HG02763 (cell line): ENCODE measurements at regions not wholly inside any gene's neighbourhood (a gene's known extent, or its start where the extent isn't known, plus 50 kb on each side); places are given as distances from the start of the nearest gene placed in this dataset.

Experiments
- ATAC-seq: cut with Tn5 transposase; IDR thresholded peaks from one replicate; pipeline ENCODE4 v1.9.1; 2021; ENCODE audit warnings: mild to moderate bottlenecking, moderate library complexity; ENCODE audit not compliant: unreplicated experiment

- no peak for ATAC-seq
Observed at GRCh38 chr14:98018628-98019027, 1221.4 kb downstream of the VRK1 start.

DNA sequence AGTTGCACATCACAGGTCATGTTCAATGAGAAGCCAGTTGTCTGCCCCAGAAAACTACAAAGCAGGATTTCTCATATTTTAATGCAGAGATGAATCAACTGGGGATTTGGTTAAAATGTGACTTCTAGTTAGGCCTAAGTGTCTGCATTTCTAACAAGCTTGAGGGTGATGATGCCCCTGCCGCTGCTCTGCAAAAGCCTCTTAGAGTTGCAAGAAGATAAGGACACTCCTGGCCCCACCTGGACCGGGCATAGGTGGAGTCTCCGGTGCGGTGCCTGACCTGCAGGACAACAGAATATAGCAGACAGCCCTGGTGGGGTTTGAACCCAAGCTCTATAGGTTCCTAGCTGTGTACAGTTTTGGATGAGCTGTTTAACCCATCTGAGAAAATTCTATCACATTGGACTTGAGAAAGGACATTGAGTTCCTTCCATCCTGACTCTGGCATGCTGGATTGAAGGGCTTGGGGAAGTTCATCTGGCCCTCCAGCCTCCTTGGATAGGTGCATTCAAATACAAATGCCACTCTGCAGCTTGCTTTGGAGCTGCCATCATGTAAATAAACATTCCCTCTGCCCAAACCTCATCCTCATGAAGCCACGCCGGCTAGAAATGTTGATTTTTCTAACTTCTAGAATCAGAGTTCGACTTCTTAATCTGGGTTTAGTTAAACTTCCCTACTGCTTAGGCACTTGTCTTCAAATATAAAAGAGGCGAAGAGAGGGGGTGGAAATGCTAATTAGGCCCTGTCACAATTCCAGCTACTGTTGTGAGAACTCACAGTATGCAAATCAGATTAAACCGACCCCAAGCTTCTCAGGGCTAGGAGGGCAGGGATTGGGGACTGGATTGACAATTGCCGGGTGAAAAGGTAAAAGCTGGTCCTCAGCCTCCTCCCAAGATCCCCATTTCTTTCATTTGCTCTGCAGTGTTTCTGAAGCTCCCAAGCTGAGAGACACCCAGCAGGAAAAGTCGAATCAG, 1225.6 kb downstream of the VRK1 start:
- no peak for ATAC-seq

DNA sequence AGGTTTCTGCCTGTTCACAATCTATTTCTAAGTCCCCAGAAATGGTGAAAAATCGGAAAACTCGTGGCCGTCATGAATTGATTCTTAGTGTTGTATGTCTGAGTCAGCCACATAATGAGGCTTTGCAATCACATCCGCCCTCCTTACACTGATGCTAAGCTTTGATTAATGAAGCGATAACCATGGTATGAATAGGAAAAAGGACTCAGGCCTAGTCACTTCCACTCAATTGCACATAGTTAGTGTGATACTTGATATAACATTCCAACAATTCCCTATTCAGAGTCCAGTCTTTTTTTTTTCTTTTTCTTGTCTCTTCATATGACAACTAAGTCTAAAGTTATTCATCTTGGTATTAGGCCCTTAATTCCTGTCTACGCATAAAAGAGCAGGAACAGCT, 1231.0 kb downstream of the VRK1 start:
- no peak for ATAC-seq

DNA sequence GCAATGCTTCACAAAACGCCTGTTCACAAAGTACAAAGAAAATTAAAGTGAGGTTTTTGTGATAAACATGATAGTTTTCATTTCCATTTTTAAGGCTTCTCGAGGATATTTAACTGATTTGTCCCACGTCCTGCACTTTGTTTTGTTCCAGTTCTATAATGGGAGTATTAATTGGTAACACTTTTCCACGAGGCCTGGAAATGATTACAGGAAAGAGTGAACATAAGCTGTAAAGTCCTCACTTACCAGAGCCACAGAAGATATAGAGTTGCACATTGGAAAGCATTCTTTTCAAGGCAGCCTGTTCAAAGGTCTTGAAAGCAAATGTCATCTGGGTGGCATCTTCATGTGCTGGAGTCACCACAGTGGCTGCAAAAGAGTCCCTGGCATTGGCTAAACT, 1236.6 kb downstream of the BCL11B start:
- no peak for ATAC-seq

DNA sequence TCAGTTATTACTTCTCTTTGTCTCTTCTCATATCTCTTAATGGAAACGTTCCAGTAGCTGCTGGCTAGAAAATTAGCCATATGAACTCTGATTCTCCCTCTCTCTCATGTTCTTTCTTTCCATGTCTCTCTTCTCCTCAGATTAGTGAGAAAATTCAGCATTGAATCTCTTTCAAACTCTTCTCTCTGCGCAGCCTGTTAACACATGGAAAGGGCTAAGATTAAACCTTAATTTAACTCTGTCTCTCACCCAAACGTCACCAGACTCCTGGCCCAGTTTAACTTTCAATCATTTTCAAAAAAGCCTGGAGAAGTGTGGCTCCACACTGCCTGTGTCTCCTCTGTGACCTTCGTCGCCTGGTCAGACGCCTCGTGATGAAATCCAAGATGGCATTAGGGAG, 1234.2 kb downstream of the BCL11B start:
- ATAC-seq: no peak

DNA sequence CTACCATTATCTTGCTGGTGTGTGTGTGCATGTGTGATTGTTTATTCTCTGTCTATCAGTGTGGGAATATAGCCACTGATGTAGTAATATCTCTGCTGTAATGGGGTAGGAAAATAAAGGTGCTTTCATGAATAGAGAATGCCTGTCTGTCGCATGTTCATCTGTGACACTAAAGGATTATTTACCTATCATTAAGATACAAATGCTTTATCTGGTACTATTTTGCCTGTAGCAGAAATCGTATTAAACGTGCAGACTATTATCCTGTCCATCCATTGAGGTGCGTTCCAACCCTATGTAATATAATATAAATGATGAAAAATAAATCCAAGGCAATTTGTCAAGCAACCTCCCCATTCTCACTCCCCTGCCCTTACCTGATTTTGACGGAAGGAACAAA, 1215.1 kb downstream of the BCL11B start:
- no peak for ATAC-seq

DNA sequence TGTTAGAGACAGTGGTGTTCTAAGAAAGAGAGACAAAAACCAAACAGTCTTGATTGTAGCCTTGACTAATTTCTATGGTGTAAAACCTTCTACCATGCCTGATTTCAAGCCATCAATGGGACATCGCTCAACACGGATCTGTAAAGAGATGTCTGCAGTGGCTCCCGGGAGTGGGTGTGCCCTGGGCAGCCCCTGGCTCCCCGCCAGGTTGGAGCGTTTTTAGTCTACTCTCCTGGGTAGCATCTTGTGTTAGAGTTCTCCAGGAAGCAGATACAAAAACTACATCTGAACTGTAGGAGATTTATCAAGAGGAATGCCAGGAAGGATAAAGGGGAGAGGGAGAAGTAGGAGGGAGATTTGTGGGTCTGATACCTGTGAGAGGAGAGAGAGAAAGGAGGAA, 1212.9 kb downstream of the BCL11B start:
- no peak for ATAC-seq

DNA sequence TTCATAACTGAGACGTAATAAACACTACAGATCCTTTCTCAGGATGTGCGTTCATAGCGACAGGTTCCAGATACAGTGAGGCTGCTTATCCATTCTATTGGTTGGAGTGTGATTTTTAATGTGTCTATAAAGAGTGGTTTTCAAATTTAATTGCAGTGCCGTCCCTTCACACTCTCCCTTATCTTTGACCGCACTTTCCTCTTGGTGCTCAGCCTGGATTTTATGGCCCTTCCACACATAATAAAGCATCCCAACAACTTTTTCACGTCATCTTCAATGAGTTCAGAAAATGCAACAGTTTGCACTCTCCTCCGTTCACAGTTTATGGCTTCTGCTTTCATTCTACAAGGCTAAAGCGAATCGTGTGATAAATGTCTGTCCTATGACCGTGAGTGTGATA, 1209.9 kb downstream of the BCL11B start:
- ATAC-seq: no peak

GRCh38 chr14:98069712-98070171, 1202.3 kb downstream of the BCL11B start:
- no peak for ATAC-seq

DNA sequence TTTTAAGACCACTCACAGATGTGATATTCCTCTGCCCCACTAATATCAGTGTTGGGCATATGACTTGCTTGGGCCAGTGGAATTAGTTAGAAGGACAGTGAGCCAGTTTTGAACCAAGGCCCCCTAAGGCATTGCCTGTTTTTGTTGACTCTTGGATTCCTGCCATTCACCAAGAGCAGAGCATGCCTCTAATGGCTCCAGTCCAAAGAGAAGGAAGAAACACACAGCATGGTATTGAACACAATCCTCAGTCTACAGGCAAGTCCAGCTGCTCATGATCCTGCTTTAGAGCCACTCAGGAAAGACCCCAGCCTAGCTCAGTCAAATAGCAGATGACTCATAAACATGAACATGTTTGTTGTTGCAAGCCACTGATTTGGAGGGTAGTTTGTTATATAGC, 1201.5 kb downstream of the BCL11B start:
- no peak for ATAC-seq

GRCh38 chr14:98074111-98074510, 1197.9 kb downstream of the BCL11B start:
- no peak for ATAC-seq

GRCh38 chr14:98077176-98077575, 1194.8 kb downstream of the BCL11B start:
- ATAC-seq: no peak

DNA sequence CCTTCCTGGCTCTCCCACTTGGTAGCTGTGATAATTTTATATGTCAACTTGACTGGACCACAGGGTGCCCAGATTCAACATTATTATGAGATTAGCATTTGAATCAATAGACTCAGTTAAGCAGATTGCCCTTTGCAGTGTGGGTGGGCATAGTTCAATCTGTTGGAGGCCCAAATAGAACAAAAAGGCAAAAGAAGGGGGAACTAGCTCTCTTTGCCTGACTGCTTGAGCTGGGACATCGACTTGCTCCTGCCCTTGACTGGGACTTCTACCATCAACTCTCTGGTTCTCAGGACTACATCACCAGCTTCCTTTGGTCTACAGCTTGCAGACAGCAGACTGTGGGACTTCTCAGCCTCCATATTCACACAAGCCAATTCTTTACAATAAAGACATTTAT, 1189.2 kb downstream of the BCL11B start:
- no peak for ATAC-seq

DNA sequence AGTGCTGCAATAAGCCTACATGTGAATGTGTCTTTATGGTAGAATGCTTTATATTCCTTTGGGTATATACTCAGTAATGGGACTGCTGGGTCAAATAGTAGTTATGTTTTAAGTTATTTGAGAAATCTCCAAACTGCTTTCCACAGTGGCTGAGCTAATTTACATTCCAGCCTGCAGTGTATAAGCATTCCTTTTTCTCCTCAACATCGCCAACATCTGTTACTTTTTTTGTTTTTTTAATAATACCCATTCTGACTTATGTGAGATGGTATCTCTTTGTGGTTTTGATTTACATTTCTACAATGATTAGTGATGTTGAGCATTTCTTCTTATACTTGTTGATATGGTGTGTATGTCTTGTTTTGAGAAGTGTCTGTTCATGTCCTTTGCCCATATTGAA, 1186.2 kb downstream of the BCL11B start:
- no peak for ATAC-seq

GRCh38 chr14:98093111-98093510, 1178.9 kb downstream of the BCL11B start:
- ATAC-seq: no peak

- no peak for ATAC-seq
Observed at GRCh38 chr14:98099527-98099926, 1172.5 kb downstream of the BCL11B start.

DNA sequence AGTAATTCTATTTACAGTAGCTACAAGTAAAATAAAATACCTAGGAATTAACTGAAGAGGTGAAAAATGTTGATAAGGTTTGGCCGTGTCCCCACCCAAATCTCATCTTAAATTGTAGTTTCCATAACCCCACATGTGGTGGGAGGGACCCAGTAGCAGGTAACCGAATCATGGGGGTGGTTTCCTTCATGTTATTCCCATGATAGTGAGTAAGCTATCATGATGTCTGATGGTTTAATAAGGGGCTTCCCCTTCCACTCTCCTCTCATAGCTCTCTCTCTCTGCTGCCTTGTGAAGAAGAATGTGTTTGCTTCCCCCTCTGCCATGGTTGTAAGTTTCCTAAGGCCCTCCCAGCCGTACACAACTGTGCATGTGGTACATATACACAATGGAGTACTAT, 1170.7 kb downstream of the BCL11B start:
- no peak for ATAC-seq

- ATAC-seq: no peak
Observed at GRCh38 chr14:98103705-98104104, 1168.3 kb downstream of the BCL11B start.

- ATAC-seq: no peak
Observed at GRCh38 chr14:98109326-98109725, 1162.7 kb downstream of the BCL11B start.

DNA sequence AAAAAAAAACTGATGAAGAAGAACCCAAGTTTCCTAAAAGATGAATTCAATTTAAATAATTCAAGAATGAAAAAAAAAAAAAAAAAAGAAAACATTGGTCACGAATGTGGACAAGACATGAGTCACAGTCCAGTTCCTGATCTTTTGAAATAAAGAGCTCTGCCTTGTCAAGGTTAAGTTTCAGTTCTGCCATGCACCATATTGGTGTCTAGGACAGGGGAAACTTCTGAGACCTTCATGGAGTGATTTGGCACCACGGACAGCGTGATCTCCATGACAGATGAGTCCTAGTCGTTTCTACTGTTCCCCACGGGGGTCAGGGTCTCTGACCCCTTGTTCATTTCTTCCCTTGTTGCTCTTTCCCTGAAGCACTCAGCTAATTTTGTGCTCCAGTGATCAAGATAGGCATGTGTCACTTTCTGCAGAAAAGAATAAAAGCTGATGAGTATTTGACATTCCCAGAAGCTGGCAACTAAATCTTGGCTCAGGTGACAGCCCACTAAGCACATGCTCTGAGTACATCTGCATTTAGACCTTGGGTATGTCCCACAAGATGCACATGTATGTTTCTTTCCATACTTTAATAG, 1159.7 kb downstream of the BCL11B start:
- ATAC-seq: no peak

DNA sequence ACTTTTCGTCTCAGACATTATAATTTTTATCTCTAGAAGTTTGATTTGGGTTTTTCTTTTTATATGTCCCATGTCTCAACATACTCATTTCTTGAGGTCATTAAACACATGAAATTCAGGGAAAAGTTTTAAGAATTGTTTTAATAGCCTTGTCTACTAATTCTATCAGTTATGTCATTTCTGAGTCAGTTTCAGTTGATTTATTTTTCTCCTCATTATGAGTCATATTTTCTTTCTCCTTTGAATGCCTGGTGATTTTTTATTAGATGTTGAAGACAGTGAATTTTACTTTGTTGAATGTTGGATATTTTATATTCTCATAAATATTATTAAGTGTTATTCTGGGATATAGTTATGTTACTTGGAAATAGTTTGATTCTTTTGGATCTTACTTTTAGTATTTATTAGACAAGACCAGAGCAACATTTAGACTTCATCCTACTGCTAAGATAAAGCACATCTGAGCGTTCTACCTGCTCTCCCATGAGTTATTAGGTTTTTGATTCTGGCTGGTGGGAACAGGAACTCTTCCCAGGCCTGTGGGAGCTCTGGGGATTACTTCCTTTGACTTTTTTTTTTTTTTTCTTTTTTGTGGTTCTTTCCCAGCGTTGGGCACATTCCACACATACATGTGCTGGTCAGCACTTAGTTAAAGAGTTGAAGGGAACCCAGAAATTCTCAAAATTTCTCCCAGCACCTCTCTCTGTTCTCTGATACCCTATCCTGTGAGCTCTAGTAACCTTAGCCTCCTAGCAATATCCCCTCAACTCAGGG, 1157.7 kb downstream of the BCL11B start:
- no peak for ATAC-seq

DNA sequence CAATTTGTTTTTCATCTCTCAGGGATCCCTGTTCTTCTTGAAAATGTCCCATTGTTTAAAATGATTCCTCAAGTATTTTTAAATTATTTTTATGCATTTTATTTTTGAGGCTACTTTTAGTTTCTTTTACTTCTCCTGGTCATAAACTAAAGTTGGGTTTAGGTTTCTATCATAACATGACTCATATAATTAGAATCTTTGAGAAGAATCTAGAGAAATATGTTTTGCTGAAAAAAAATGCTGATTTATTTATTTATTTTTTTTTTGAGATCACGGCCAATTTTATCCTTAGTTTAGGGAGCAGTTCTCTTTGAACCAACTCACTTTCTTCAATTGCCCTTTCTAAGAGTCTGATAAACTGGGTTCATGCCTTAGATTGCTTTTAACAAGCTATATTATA, 1157.1 kb downstream of the BCL11B start:
- ATAC-seq: no peak
